GM12873 (cell line): ENCODE measurements at regions not wholly inside any gene's neighbourhood (a gene's known extent, or its start where the extent isn't known, plus 50 kb on each side); places are given as distances from the start of the nearest gene placed in this dataset.

ENCODE experiments used
- CTCF ChIP-seq: IDR thresholded peaks from 2 replicates; pipeline ENCODE4 v1.5.1; 2012; ENCODE audit warnings: low read depth, mild to moderate bottlenecking, moderate library complexity, low read length, control low read depth; ENCODE audit not compliant: insufficient read depth; ENCODE audit errors: missing control alignments

DNA sequence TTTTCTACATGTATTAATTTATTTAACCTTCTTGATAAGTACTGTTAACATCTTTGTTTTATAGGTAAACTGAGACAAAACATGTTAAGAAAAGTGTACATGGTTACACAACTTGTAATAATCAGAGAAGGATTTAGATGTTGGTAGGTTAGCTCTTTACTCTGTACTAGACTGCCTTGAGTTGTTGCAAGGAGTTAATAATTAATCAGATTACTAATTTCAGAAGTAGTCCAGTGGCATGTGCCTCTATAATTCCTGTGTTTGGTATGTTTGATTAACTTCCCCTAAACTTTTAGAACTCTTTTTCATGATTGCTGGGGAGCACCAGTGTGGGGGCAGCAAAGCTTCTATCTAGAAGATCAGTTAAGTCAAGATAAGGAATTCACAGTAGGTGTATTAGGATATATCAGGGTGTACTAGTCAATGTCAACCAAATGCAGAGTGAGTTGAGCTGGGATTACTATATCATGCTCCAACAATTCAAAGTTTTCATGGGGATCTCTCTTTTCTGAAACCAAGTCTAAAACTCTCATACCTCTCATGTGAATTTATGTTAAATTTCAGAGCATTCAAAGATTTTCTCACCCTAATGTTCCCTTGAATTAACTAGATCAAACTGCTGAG lies 129.7 kb upstream of the AHI1 start:
- TF ChIP-seq CTCF, result no peak

DNA sequence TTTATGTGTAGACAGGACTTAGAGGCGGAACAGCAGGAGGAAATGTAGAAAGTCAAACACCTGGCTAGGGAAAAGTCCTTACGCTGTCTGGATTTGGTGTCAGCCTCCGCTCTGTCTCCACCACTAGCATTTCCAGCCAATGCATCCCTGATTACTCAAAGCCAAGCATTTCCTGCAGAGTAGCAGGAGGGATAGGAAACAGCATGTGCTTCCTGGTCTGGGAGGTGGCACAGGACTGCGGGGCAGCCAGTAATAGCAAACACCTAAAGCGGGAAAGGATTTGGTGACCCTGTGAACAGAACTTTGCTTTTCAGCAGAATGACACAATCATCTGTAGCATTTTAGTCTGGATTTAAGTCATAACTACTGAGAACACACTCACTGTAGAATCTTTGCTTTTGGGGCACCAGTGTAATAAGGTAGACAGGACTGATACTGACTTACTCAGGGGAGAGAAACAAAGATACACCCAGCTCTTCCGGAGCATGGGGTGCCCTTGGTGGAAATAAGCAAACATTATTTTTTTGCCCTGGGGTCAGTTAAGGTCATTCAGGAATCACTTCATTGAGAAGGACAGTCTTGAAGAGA lies 133.3 kb upstream of the AHI1 start:
- no peak for TF ChIP-seq CTCF

DNA sequence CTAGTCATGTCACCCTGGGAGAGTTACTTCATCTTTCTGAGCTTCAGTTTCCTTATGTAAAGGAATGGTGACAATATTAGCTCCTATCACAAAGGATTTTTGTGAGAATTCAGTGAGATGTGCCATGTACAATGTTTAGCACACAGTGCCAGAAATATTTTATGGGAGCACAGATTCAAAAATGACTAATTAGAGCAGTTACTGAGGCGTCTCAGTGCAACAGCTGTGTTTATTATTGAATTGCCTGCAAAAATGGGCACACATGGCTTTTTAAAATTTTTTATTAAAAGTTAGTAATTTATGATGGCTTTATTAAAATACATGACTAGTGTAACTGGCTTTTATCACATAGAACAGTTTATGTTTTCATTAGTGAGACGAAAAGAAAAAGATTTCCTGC lies 134.3 kb upstream of the AHI1 start:
- TF ChIP-seq CTCF, result no peak

DNA sequence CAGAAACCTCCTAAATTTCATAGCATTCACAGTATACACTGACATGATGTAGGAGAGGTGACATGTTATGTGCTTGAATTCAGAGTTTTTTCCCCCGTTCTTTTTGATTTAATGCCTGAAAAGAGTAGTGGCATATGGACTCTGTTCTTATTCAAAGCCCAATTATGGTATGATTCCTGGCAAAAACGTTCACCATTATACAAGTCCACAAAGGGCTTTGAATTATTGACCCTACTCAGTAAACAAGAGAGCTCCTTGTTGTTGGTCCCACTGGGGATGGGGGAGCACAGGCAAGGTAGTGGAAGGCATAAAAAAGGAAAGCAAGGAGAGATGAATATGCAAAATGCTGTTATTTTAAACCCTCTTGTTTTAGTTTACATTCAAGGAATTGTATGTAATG lies 136.0 kb upstream of the AHI1 start:
- TF ChIP-seq CTCF, result no peak

DNA sequence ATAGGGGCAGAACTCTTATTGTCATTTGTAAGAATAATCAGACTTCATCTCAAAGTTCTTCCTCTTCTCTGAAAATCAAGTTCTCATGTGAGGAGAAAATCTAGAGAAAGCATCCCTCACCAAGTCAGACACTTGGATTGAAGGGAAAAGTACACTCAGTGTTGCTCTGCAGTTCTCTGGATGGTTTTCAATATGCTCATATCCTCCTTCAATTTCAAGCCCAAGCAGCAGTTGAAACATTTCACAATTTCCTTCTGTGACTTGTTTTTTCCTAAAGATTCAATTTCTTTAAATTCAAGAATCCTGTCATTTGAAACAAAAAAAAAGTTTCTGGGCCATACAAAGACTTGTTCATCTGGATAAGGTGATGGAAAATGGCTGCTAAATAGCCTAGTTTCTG lies 140.2 kb upstream of the AHI1 start:
- TF ChIP-seq CTCF, result no peak

DNA sequence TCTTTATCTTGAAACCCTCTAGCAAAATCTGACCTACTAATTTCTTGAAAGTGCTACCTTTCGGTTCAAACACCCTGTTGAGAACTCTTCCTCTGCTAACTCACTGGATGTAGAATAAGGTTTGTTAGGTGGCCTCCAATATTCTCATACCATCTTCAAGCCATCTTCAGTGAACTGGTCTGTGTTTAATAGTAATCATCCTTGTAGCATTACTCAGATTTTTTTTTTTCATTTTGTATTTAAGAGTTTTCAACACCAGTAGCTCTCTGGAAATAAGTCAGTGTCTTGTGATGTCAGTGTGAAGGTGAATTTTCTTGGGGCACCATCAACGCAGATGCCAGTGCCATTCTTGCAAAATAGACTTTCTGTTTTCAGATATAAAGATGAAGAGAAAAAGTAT lies 140.6 kb upstream of the AHI1 start:
- no peak for TF ChIP-seq CTCF

- TF ChIP-seq CTCF, result no peak
Observed at GRCh38 chr6:135640048-135640447, 142.5 kb upstream of the AHI1 start.
